Omental fat pad (tissue), 3 donors: ENCODE measurements at regions not wholly inside any gene's neighbourhood (a gene's known extent, or its start where the extent isn't known, plus 50 kb on each side); places are given as distances from the start of the nearest gene placed in this dataset.

ENCODE experiments used
- ATAC-seq: fragments of 150-250 bp; one replicate; pipeline ENCODE4 v1.9.1; 2016; ENCODE audit warnings: mild to moderate bottlenecking, moderate library complexity; ENCODE audit not compliant: low FRiP score
- DNase-seq: peaks from one replicate; pipeline ENCODE4 v3.0.0-alpha.2; 2019; ENCODE audit warnings: low spot score
- TF ChIP-seq, protein P1 (sequence below), 3 donors: fragments of 450-650 bp; IDR thresholded peaks; one replicate each; pipeline ENCODE4 v1.5.1; 2016 to 2017; ENCODE audit warnings: antibody characterized with exemption in 3 of 3, mild to moderate bottlenecking in 3 of 3, moderate library complexity in 2 of 3

GRCh38 chr20:57869291-57869950, 159.6 kb upstream of the PMEPA1 start:
- TF ChIP-seq, protein P1, sequence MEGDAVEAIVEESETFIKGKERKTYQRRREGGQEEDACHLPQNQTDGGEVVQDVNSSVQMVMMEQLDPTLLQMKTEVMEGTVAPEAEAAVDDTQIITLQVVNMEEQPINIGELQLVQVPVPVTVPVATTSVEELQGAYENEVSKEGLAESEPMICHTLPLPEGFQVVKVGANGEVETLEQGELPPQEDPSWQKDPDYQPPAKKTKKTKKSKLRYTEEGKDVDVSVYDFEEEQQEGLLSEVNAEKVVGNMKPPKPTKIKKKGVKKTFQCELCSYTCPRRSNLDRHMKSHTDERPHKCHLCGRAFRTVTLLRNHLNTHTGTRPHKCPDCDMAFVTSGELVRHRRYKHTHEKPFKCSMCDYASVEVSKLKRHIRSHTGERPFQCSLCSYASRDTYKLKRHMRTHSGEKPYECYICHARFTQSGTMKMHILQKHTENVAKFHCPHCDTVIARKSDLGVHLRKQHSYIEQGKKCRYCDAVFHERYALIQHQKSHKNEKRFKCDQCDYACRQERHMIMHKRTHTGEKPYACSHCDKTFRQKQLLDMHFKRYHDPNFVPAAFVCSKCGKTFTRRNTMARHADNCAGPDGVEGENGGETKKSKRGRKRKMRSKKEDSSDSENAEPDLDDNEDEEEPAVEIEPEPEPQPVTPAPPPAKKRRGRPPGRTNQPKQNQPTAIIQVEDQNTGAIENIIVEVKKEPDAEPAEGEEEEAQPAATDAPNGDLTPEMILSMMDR (IDR thresholded peaks at IDR 0.05), result no peak
- no peak for ATAC-seq
- DNase-seq, result no peak

DNA sequence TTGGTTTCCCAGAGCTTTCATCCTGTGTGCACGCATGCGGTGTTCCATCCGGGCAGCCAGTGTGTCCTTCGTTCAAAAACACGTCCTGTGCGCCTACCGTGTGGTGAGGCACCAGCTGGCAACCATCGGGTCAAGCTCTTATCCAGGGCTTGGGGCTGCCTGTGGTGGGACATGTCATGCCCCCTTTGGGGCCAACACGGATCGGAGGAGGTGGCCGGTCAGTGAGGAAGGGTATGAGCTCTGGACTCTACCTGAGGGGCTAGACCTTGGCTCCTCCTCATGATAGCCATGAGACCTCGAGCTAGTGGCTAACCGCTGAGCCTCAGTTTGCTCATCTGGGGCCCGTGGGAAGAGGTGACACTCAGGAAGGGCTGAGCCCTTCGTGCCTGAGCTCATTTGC, 158.5 kb upstream of the PMEPA1 start:
- ATAC-seq, result no peak
- TF ChIP-seq, protein P1 (IDR thresholded peaks at IDR 0.05), result no peak
- no peak for DNase-seq

GRCh38 chr20:57867807-57868206, 158.0 kb upstream of the PMEPA1 start:
- ATAC-seq (no peak), DNase-seq (no peak)
- TF ChIP-seq, protein P1 (IDR thresholded peaks at IDR 0.05), result no peak

DNA sequence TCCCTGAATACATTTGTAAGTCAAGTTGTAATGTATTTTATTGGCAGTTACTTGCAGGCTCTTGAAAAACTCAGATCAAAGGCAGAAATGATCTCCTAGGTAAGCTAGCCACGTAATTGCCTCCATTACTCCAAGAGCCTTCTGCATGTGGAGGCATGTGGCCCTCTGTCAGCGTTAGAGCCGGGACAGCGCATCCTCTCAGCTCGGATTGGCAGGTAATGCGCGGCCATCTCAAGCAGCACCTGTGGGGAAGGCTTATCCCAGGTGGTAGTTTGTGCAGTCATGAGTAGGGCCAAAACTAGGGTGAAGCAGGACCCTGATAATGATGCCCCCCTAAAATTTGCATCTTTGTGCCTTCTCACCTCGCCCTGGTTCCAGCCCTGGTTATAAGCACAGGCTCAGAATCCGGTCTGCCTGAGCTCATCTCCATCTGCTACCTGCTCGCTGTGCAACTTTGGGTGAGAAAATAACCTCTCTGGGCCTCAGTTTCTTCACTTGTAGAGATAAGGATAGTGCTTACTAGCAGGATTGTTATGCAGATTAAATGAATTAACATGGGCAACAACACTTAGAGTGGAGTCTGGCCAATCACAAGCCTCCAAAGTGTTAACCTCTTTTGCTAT, 157.5 kb upstream of the PMEPA1 start:
- TF ChIP-seq, protein P1 (IDR thresholded peaks at IDR 0.05), result no peak
- DNase-seq, result no peak
- no peak for ATAC-seq

- TF ChIP-seq, protein P1 (IDR thresholded peaks at IDR 0.05), result no peak
- DNase-seq (no peak), ATAC-seq (no peak)
Measured at GRCh38 chr20:57866250-57867106, 156.7 kb upstream of the PMEPA1 start.

DNA sequence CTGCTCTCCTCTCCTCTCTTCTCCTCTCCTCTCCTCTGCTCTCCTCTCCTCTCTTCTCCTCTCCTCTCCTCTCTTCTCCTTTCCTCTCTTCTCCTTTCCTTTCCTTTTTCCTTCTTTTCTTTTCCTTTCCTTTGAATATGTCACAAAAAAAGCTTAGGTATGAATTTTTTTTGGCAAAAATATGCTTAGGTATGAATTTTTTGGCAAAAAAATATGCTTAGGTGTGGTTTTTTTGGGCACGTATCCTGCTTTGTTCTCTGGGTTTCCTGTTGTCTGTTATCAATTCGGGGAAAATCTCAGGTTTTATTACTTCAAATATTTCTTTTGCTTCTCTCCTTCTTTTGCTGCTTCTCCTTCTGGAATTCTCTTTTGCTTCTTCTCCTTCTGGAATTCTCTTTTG, 155.5 kb upstream of the PMEPA1 start:
- DNase-seq (no peak), ATAC-seq (no peak)
- TF ChIP-seq, protein P1 (IDR thresholded peaks at IDR 0.05), result no peak
